ENCODE measurements at regions not wholly inside any gene's neighbourhood (a gene's known extent, or its start where the extent isn't known, plus 50 kb on each side); places are given as distances from the start of the nearest gene placed in this dataset.

GRCh38 chr5:143914756-143915155, 102.8 kb downstream of the HMHB1 start:
- intact Hi-C loops (cut with micrococcal nuclease): no loop called here
- H3K4me3 Mint-ChIP-seq: no peak overlapping the region
- TF ChIP-seq CTCF (IDR thresholded peaks at IDR 0.05): no peak

GRCh38 chr5:143916451-143916850, 104.5 kb downstream of the HMHB1 start:
- no peaks in the 10 kb centered on the region for H4K20me1 ChIP-seq (ENCODE audit: insufficient read depth, low read length)
- Mint-ChIP-seq H3K27ac (no peak overlapping the region), H3K4me3 (no peak overlapping the region), H3K4me1 (no peaks in the 10 kb centered on the region), H3K27me3 (ENCODE audit: low read depth in 3 of 3) (peaks cover 3 to 4% (median 3%) of the 10 kb centered on the region in 3 donors), H3K36me3 (no peaks in the 10 kb centered on the region), H3K9me3 (peaks cover 0 to 5% (median 0%) of the 10 kb centered on the region in 7 donors)
- H3K79me2 ChIP-seq (ENCODE audit: insufficient read depth, low read length): no peaks in the 10 kb centered on the region
- H3K4me1 ChIP-seq (ENCODE audit: control insufficient read depth in 1 of 2, insufficient read depth in 2 of 2, low read length in 2 of 2): no peaks in the 10 kb centered on the region
- TF ChIP-seq CTCF (IDR thresholded peaks at IDR 0.05): no peak
- 78% methylated on average over 1 of the region's 2 CpGs for WGBS (ENCODE audit: insufficient coverage)
- H3K9me3 ChIP-seq (replicated peaks in 1 of 2; ENCODE audit: control insufficient read depth in 1 of 2, insufficient read depth in 1 of 2, low read length in 2 of 2): no peaks in the 10 kb centered on the region
- intact Hi-C loops (cut with micrococcal nuclease): no loop called here
- no peak overlapping the region for H3K4me3 ChIP-seq (replicated peaks in 1 of 3; ENCODE audit: low read depth in 2 of 3, low read length in 3 of 3)
- no peak for DNase-seq
- H3K36me3 ChIP-seq (replicated peaks in 1 of 2; ENCODE audit: control insufficient read depth in 1 of 2, insufficient read depth in 2 of 2, low read length in 2 of 2): no peaks in the 10 kb centered on the region
- H2AFZ ChIP-seq (ENCODE audit: insufficient read depth, low read depth, low read length, poor library complexity, severe bottlenecking): no peak overlapping the region
- no peak overlapping the region for H3K27ac ChIP-seq (ENCODE audit: low read depth in 1 of 2, low read length in 2 of 2)
- H3K27me3 ChIP-seq (ENCODE audit: control insufficient read depth in 2 of 2, insufficient read depth in 2 of 2, low read length in 2 of 2): no peaks in the 10 kb centered on the region
- H3K4me2 ChIP-seq (replicated peaks; ENCODE audit: extremely low read depth, low read length, poor library complexity, severe bottlenecking): no peak overlapping the region
- no peak overlapping the region for H3K9ac ChIP-seq (ENCODE audit: insufficient read depth, low read length, poor library complexity, severe bottlenecking)

More at GRCh38 chr5:143914756-143915155, 102.8 kb downstream of the HMHB1 start:
- peaks cover 3 to 4% (median 3%) of the 10 kb centered on the region in 3 donors for H3K27me3 Mint-ChIP-seq (ENCODE audit: low read depth in 3 of 3)
- no peak overlapping the region for H3K9ac ChIP-seq (ENCODE audit: insufficient read depth, low read length, poor library complexity, severe bottlenecking)
- H3K27ac Mint-ChIP-seq: no peak overlapping the region
- H3K4me1 ChIP-seq (ENCODE audit: control insufficient read depth in 1 of 2, insufficient read depth in 2 of 2, low read length in 2 of 2): no peaks in the 10 kb centered on the region
- H3K4me1 Mint-ChIP-seq: no peaks in the 10 kb centered on the region
- no CpG with 5 or more reads among the region's 1 CpG for WGBS (ENCODE audit: insufficient coverage)
- H3K4me3 ChIP-seq (replicated peaks in 1 of 3; ENCODE audit: low read depth in 2 of 3, low read length in 3 of 3): no peak overlapping the region
- H3K27ac ChIP-seq (ENCODE audit: low read depth in 1 of 2, low read length in 2 of 2): no peak overlapping the region
- no peaks in the 10 kb centered on the region for H4K20me1 ChIP-seq (ENCODE audit: insufficient read depth, low read length)
- H3K9me3 ChIP-seq (replicated peaks in 1 of 2; ENCODE audit: control insufficient read depth in 1 of 2, insufficient read depth in 1 of 2, low read length in 2 of 2): no peaks in the 10 kb centered on the region
- no peaks in the 10 kb centered on the region for H3K27me3 ChIP-seq (ENCODE audit: control insufficient read depth in 2 of 2, insufficient read depth in 2 of 2, low read length in 2 of 2)
- H3K36me3 ChIP-seq (replicated peaks in 1 of 2; ENCODE audit: control insufficient read depth in 1 of 2, insufficient read depth in 2 of 2, low read length in 2 of 2): no peaks in the 10 kb centered on the region
- H2AFZ ChIP-seq (ENCODE audit: insufficient read depth, low read depth, low read length, poor library complexity, severe bottlenecking): no peak overlapping the region
- no peaks in the 10 kb centered on the region for H3K36me3 Mint-ChIP-seq
- no peak overlapping the region for H3K4me2 ChIP-seq (replicated peaks; ENCODE audit: extremely low read depth, low read length, poor library complexity, severe bottlenecking)
- H3K79me2 ChIP-seq (ENCODE audit: insufficient read depth, low read length): no peaks in the 10 kb centered on the region
- no peak for DNase-seq
- peaks cover 0 to 8% (median 2%) of the 10 kb centered on the region in 7 donors for H3K9me3 Mint-ChIP-seq
